Pancreas (tissue), 10 donors: ENCODE measurements at regions not wholly inside any gene's neighbourhood (a gene's known extent, or its start where the extent isn't known, plus 50 kb on each side); places are given as distances from the start of the nearest gene placed in this dataset.

Experiments used
- ATAC-seq, 4 donors: fragments of 200-7000 bp; cut with Tn5 transposase; one replicate each; pipeline versions ENCODE4 v1.8.0 to v1.9.1; 2020; ENCODE audit warnings: mild to moderate bottlenecking in 4 of 4, moderate library complexity in 4 of 4
- DNase-seq, 6 donors: peaks; one replicate each; pipeline ENCODE4 v3.0.0-alpha.2; 2020
- FAIRE-seq: peaks from 2 replicates; lab custom pipeline; 2012; peaks lifted over from hg19 to GRCh38; lab: Jason Lieb, UNC
- H3K27ac ChIP-seq, 4 donors: fragments of 200-600 bp; sonication (generic); 1 replicate in 3 of 4; 2 replicates in 1 of 4; pipeline versions ENCODE4 v1.5.0 to v1.8.0; 2020
- H3K27me3 ChIP-seq, 4 donors: fragments of 200-600 bp; one replicate each; pipeline ENCODE4 v1.8.0; 2021
- H3K36me3 ChIP-seq, 3 donors: fragments of 200-600 bp; sonication (generic) in 1 of 3; one replicate each; pipeline versions ENCODE4 v1.5.0 to v1.8.0; 2020 to 2021
- H3K4me1 ChIP-seq, 3 donors: fragments of 200-600 bp; one replicate each; pipeline ENCODE4 v1.8.0; 2021
- H3K4me3 ChIP-seq, 4 donors: fragments of 200-600 bp; sonication (generic) in 2 of 4; one replicate each; pipeline versions ENCODE4 v1.5.0 to v1.8.0; 2020 to 2021
- H3K9me3 ChIP-seq, 4 donors: fragments of 200-600 bp; one replicate each; pipeline ENCODE4 v1.8.0; 2021
- CTCF ChIP-seq, 4 donors: fragments of 200-600 bp; sonication (generic) in 3 of 4; IDR thresholded peaks; one replicate each; pipeline versions ENCODE4 v1.5.0 to v1.8.0; 2021; ENCODE audit warnings: antibody characterized with exemption in 4 of 4
- WGBS, 2 donors: extraction: QIAGEN DNeasy Blood & Tissue Kit; methylation state at CpG; one replicate each; pipeline ENCODE4 v1.1.7; 2013; 5-methylcytosine and 5-hydroxymethylcytosine counted together
- intact Hi-C, 3 donors: fragments of 100-400 bp; cut with DNase I; formaldehyde crosslinking; loops; one replicate each; pipeline versions ENCODE4 v1.11.1 to v1.14.2; 2022
- donor health status: healthy with polysubstance abuse.
- donor health status: DM: no; HTN: no; CAD: no; lungs with moderate emphysema.
- donor health status: DM: no; HTN: no; CAD: no.
- donor health status: control.
- donor health status: control.
- donor health status: Bipolar disorder and iron deficiency.
- donor health status: DM: yes; HTN: yes; CAD: no.
- donor health status: DM: no; HTN: no; CAD: no.
- donor health status: DM: no; HTN: no; CAD: no.
- donor health status: DM: yes; HTN: yes; CAD: no.

GRCh38 chr1:193516755-193517388 lies 330.5 kb upstream of the B3GALT2 start:
- no peak for FAIRE-seq
- TF ChIP-seq CTCF (IDR thresholded peaks at IDR 0.05) = no peak
- H3K27me3 ChIP-seq = no peaks in the 10 kb centered on the region
- 83 to 88% methylated on average over 5 of the region's 5 CpGs for WGBS, 2 donors
- H3K4me1 ChIP-seq = no peaks in the 10 kb centered on the region
- DNase-seq = no peak
- no peaks in the 10 kb centered on the region for H3K36me3 ChIP-seq
- no peak overlapping the region for H3K27ac ChIP-seq
- no peak for ATAC-seq
- no peaks in the 10 kb centered on the region for H3K9me3 ChIP-seq
- intact Hi-C loops = no loop called here
- H3K4me3 ChIP-seq = no peak overlapping the region

DNA sequence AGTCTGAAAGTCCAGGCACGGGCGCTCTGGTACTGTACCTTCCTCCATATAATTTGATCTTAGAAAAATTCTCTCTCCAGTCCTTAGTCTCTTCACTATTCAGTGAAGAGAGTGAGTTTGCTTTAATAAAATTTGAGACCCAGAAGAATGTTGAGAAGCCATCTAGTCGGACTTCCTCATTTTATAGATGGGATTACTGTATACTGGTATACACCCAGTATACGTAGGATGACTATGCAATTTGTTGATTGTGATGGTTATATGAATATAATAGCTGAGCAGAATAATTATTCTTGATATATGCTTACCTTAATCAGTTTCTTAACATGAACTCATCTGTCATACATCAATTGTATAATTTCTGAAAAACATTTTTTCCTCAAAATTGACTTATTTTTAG lies 328.0 kb upstream of the B3GALT2 start:
- H3K9me3 ChIP-seq = no peaks in the 10 kb centered on the region
- no peaks in the 10 kb centered on the region for H3K27me3 ChIP-seq
- DNase-seq (no peak), ATAC-seq (no peak), FAIRE-seq (no peak)
- intact Hi-C loops = no loop called here
- H3K27ac ChIP-seq = no peak overlapping the region
- WGBS, 2 donors = 88 to 93% methylated on average over 4 of the region's 4 CpGs
- H3K4me1 ChIP-seq = no peaks in the 10 kb centered on the region
- H3K4me3 ChIP-seq = no peak overlapping the region
- H3K36me3 ChIP-seq = no peaks in the 10 kb centered on the region
- no peak for TF ChIP-seq CTCF (IDR thresholded peaks at IDR 0.05)

- 73 to 76% methylated on average over 2 of the region's 2 CpGs for WGBS, 2 donors
- no peak for ATAC-seq
- TF ChIP-seq CTCF (IDR thresholded peaks at IDR 0.05) = no peak
Measured at GRCh38 chr1:193513032-193513431, 326.6 kb upstream of the B3GALT2 start.

DNA sequence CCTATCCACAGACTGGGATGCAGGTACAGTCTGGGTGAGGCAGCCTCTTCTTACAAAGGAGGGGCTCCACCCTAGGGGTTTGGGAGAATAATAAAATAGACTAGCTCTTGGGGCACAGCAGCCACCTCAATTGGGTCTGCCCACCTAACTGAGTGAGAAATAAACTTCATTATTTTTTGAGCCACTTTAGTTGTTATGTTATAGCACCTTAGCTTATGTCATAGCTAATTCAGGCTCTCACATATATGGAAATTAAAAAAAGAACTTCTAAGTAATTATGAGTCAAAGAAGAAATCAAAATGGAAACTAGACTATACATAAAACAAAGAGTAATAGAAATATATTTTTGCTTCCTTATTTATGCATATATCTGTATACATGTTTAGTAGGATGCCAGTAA lies 318.5 kb upstream of the B3GALT2 start:
- DNase-seq = no peak
- FAIRE-seq = no peak
- H3K4me3 ChIP-seq = no peak overlapping the region
- H3K36me3 ChIP-seq = no peaks in the 10 kb centered on the region
- H3K9me3 ChIP-seq = no peaks in the 10 kb centered on the region
- ATAC-seq = no peak
- H3K4me1 ChIP-seq = no peaks in the 10 kb centered on the region
- intact Hi-C loops = no loop called here
- H3K27me3 ChIP-seq = no peaks in the 10 kb centered on the region
- H3K27ac ChIP-seq = no peak overlapping the region
- no peak for TF ChIP-seq CTCF (IDR thresholded peaks at IDR 0.05)

More at GRCh38 chr1:193513032-193513431, 326.6 kb upstream of the B3GALT2 start:
- Histone ChIP-seq H3K4me3 (no peak overlapping the region), H3K9me3 (no peaks in the 10 kb centered on the region), H3K4me1 (no peaks in the 10 kb centered on the region), H3K27ac (no peak overlapping the region), H3K27me3 (no peaks in the 10 kb centered on the region), H3K36me3 (no peaks in the 10 kb centered on the region)
- FAIRE-seq = no peak
- intact Hi-C loops = no loop called here
- no peak for DNase-seq

- ATAC-seq (no peak), FAIRE-seq (no peak), DNase-seq (no peak)
- Histone ChIP-seq H3K27ac (no peak overlapping the region), H3K27me3 (no peaks in the 10 kb centered on the region), H3K4me1 (no peaks in the 10 kb centered on the region), H3K9me3 (no peaks in the 10 kb centered on the region), H3K4me3 (no peak overlapping the region), H3K36me3 (no peaks in the 10 kb centered on the region)
- TF ChIP-seq CTCF (IDR thresholded peaks at IDR 0.05) = no peak
- intact Hi-C loops = no loop called here
- 65 to 66% methylated on average over 7 of the region's 7 CpGs for WGBS, 2 donors
Measured at GRCh38 chr1:193498088-193498655, 311.8 kb upstream of the B3GALT2 start.
